ENCODE measurements at regions not wholly inside any gene's neighbourhood (a gene's known extent, or its start where the extent isn't known, plus 50 kb on each side); places are given as distances from the start of the nearest gene placed in this dataset.

GRCh38 chr3:145963111-145963510 lies 197.9 kb downstream of the PLOD2 start:
- CTCF ChIA-PET, result interaction anchor here (0.6 kb wide), 2 partner anchors 193 to 532 kb away, joined by 3 to 7 read pairs; no protein-coding TSS in a partner anchor
- intact Hi-C loops (cut with micrococcal nuclease; ENCODE audit: unreplicated experiment), result no loop called here
- no TSS peak for BruUV-seq (replicated peaks)

GRCh38 chr3:145967043-145967442 lies 193.9 kb downstream of the PLOD2 start:
- BruUV-seq (replicated peaks), result no TSS peak
- no peak overlapping the region for H3K4me3 ChIP-seq
- POLR2A ChIA-PET (ENCODE audit: unreplicated experiment), result no interaction called here
- H3K9me2 ChIP-seq (ENCODE audit: insufficient read depth), result no peaks in the 10 kb centered on the region
- CTCF ChIA-PET, result no interaction called here
- H2AFZ ChIP-seq, result no peak overlapping the region
- DNase-seq, result no peak
- H3F3A ChIP-seq (ENCODE audit: insufficient read depth, low read depth), result no peaks in the 10 kb centered on the region
- no peaks in the 10 kb centered on the region for H4K20me1 ChIP-seq (ENCODE audit: insufficient read depth)
- intact Hi-C loops (cut with micrococcal nuclease; ENCODE audit: unreplicated experiment), result no loop called here
- H3K4me1 ChIP-seq (replicated peaks; ENCODE audit: insufficient read depth), result no peaks in the 10 kb centered on the region
- H3K36me3 ChIP-seq (ENCODE audit: low read depth), result no peaks in the 10 kb centered on the region
- no peak overlapping the region for H3K27ac ChIP-seq
- H3K9me3 ChIP-seq (ENCODE audit: insufficient read depth, low read depth), result no peaks in the 10 kb centered on the region; the same call in 1 of the 2 replicates
- H3K4me2 ChIP-seq, result no peak overlapping the region
- no peaks in the 10 kb centered on the region for H3K79me2 ChIP-seq (ENCODE audit: low read depth)
- no peaks in the 10 kb centered on the region for H3K27me3 ChIP-seq (ENCODE audit: insufficient read depth, low read depth)
- TF ChIP-seq EZH2 (IDR thresholded peaks at IDR 0.05; ENCODE audit: low read depth), result no peak
- TF ChIP-seq, protein P1, sequence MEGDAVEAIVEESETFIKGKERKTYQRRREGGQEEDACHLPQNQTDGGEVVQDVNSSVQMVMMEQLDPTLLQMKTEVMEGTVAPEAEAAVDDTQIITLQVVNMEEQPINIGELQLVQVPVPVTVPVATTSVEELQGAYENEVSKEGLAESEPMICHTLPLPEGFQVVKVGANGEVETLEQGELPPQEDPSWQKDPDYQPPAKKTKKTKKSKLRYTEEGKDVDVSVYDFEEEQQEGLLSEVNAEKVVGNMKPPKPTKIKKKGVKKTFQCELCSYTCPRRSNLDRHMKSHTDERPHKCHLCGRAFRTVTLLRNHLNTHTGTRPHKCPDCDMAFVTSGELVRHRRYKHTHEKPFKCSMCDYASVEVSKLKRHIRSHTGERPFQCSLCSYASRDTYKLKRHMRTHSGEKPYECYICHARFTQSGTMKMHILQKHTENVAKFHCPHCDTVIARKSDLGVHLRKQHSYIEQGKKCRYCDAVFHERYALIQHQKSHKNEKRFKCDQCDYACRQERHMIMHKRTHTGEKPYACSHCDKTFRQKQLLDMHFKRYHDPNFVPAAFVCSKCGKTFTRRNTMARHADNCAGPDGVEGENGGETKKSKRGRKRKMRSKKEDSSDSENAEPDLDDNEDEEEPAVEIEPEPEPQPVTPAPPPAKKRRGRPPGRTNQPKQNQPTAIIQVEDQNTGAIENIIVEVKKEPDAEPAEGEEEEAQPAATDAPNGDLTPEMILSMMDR (conservative IDR thresholded peaks at IDR 0.05), result no peak

More at GRCh38 chr3:145963111-145963510, 197.9 kb downstream of the PLOD2 start:
- Histone ChIP-seq H3K36me3 (ENCODE audit: low read depth) (no peaks in the 10 kb centered on the region), H3K79me2 (ENCODE audit: low read depth) (no peaks in the 10 kb centered on the region), H4K20me1 (ENCODE audit: insufficient read depth) (no peaks in the 10 kb centered on the region), H3K9me3 (ENCODE audit: insufficient read depth, low read depth) (no peaks in the 10 kb centered on the region), H3K4me1 (replicated peaks; ENCODE audit: insufficient read depth) (no peaks in the 10 kb centered on the region), H3K27me3 (ENCODE audit: insufficient read depth, low read depth) (no peaks in the 10 kb centered on the region), H3K27ac (no peak overlapping the region), H3K4me3 (no peak overlapping the region), H2AFZ (no peak overlapping the region), H3K4me2 (no peak overlapping the region), H3K9me2 (ENCODE audit: insufficient read depth) (no peaks in the 10 kb centered on the region), H3F3A (ENCODE audit: insufficient read depth, low read depth) (no peaks in the 10 kb centered on the region)
- POLR2A ChIA-PET (ENCODE audit: unreplicated experiment), result no interaction called here
- TF ChIP-seq EZH2 (IDR thresholded peaks at IDR 0.05; ENCODE audit: low read depth), result no peak
- TF ChIP-seq, protein P1 (conservative IDR thresholded peaks at IDR 0.05), result no peak
- no peak for DNase-seq

DNA sequence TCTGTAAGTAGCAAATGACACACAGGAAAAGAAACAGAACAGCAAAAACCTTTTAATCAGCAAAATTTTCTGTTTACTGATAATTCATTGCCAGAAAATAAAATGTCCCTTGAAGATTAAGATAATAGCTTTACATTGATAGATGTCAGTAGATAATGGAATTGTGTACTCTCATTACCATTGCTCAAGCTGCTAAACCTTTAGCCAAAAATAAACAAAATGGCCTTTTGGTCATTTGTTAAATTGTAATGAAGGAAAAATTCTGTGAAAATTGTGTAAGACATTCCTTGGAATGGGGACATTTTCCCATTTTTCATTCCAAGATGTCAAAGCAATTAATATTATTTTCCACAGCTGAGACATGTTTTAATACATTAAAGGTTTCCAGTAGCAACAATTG lies 189.8 kb downstream of the PLOD2 start:
- H3K4me1 ChIP-seq (replicated peaks; ENCODE audit: insufficient read depth), result no peaks in the 10 kb centered on the region
- no peaks in the 10 kb centered on the region for H4K20me1 ChIP-seq (ENCODE audit: insufficient read depth)
- no peak overlapping the region for H3K4me2 ChIP-seq
- BruUV-seq (replicated peaks), result no TSS peak
- TF ChIP-seq EZH2 (IDR thresholded peaks at IDR 0.05; ENCODE audit: low read depth), result no peak
- TF ChIP-seq, protein P1 (conservative IDR thresholded peaks at IDR 0.05), result no peak
- no peaks in the 10 kb centered on the region for H3F3A ChIP-seq (ENCODE audit: insufficient read depth, low read depth)
- H3K79me2 ChIP-seq (ENCODE audit: low read depth), result no peaks in the 10 kb centered on the region
- ChIA-PET CTCF (no interaction called here), POLR2A (ENCODE audit: unreplicated experiment) (no interaction called here)
- H3K27me3 ChIP-seq (ENCODE audit: insufficient read depth, low read depth), result no peaks in the 10 kb centered on the region
- no peaks in the 10 kb centered on the region for H3K9me2 ChIP-seq (ENCODE audit: insufficient read depth)
- H2AFZ ChIP-seq, result no peak overlapping the region
- H3K4me3 ChIP-seq, result no peak overlapping the region
- H3K36me3 ChIP-seq (ENCODE audit: low read depth), result no peaks in the 10 kb centered on the region
- DNase-seq, result no peak
- H3K27ac ChIP-seq, result no peak overlapping the region
- H3K9me3 ChIP-seq (ENCODE audit: insufficient read depth, low read depth), result no peaks in the 10 kb centered on the region; the same call in 1 of the 2 replicates
- intact Hi-C loops (cut with micrococcal nuclease; ENCODE audit: unreplicated experiment), result loop anchor here (1.0 kb wide), 1 partner anchor 47 kb away; no protein-coding TSS in a partner anchor

All from PC-9 (cell line).